SK-N-SH (cell line): ENCODE measurements at regions not wholly inside any gene's neighbourhood (a gene's known extent, or its start where the extent isn't known, plus 50 kb on each side); places are given as distances from the start of the nearest gene placed in this dataset.
"Not testable (repeated sequence)": the region's sequence is repeated elsewhere in the genome, so short reads cannot be mapped to it uniquely, and the experiment has no call there.

Experiments
- CTCF ChIA-PET: fragments of 300-600, 350-600 bp; formaldehyde crosslinking; extraction: SDS; loops from one replicate; lab custom pipeline; 2021; lab: Yijun Ruan, JAX
- POLR2A ChIA-PET: fragments of 350-600 bp; sonication (Branson Sonifier 250); formaldehyde crosslinking; extraction: SDS; loops from one replicate; lab custom pipeline; 2020; ENCODE audit warnings: antibody characterized with exemption, inconsistent platforms; lab: Yijun Ruan, JAX
- DNase-seq: peaks from one replicate; pipeline ENCODE4 v3.0.0; 2012
- H2AFZ ChIP-seq: fragments of 200-600 bp; sonication (generic); 2 replicates; pipeline ENCODE4 v1.8.1; 2016; ENCODE audit warnings: antibody characterized with exemption, mild to moderate bottlenecking, low read depth
- H3F3A ChIP-seq: fragments of 200-600 bp; sonication (generic); replicated peaks from 2 replicates; pipeline ENCODE3; 2016; ENCODE audit warnings: antibody characterized with exemption, mild to moderate bottlenecking; ENCODE audit not compliant: insufficient read depth
- H3K27ac ChIP-seq, 2 experiments: fragments of 200-500 bp in 1 of 2; fragments of 200-600 bp in 1 of 2; sonication (Bioruptor generic) in 1 of 2; sonication (generic), shearing (Covaris generic) in 1 of 2; 2 replicates each; pipeline versions ENCODE4 v1.5.1 to v1.6.1; 2014 to 2016; ENCODE audit warnings: low read depth in 2 of 2, inconsistent platforms in 1 of 2, low read length in 1 of 2, mild to moderate bottlenecking in 1 of 2, mixed read lengths in 1 of 2
- H3K27me3 ChIP-seq: fragments of 200-600 bp; sonication (generic), shearing (Covaris generic); 2 replicates; pipeline ENCODE4 v1.6.1; 2016; ENCODE audit warnings: mixed run types; ENCODE audit not compliant: insufficient read depth
- H3K36me3 ChIP-seq, 2 experiments: fragments of 200-500 bp in 1 of 2; fragments of 200-600 bp in 1 of 2; sonication (Bioruptor generic) in 1 of 2; sonication (generic) in 1 of 2; replicated peaks in 1 of 2; 2 replicates each; pipeline versions ENCODE3 to v1.5.1; 2014 to 2016; ENCODE audit warnings: low read length in 1 of 2, mild to moderate bottlenecking in 1 of 2; ENCODE audit not compliant: insufficient read depth in 2 of 2, control insufficient read depth in 1 of 2
- H3K4me1 ChIP-seq, 2 experiments: fragments of 200-500 bp in 1 of 2; fragments of 200-600 bp in 1 of 2; sonication (Bioruptor generic) in 1 of 2; sonication (generic), shearing (Covaris generic) in 1 of 2; 2 replicates each; pipeline versions ENCODE4 v1.5.1 to v1.6.1; 2014 to 2016; ENCODE audit warnings: low read depth in 1 of 2, low read length in 1 of 2, mixed run types in 1 of 2; ENCODE audit not compliant: insufficient read depth in 2 of 2, control insufficient read depth in 1 of 2
- H3K4me2 ChIP-seq: fragments of 200-600 bp; sonication (generic), shearing (Covaris generic); 2 replicates; pipeline ENCODE4 v1.6.1; 2017; ENCODE audit warnings: mixed run types
- H3K4me3 ChIP-seq, 2 experiments: fragments of 200-500 bp in 1 of 2; fragments of 200-600 bp in 1 of 2; sonication (Bioruptor generic) in 1 of 2; sonication (generic), shearing (Covaris generic) in 1 of 2; 2 replicates each; pipeline versions ENCODE4 v1.5.1 to v1.8.1; 2014 to 2016; ENCODE audit warnings: low read depth in 2 of 2, inconsistent platforms in 1 of 2, low read length in 1 of 2, mild to moderate bottlenecking in 1 of 2, mixed read lengths in 1 of 2, moderate library complexity in 1 of 2
- H3K79me2 ChIP-seq: fragments of 200-600 bp; sonication (generic); 2 replicates; pipeline ENCODE4 v1.8.1; 2017; ENCODE audit warnings: mild to moderate bottlenecking; ENCODE audit not compliant: insufficient read depth
- H3K9ac ChIP-seq: fragments of 200-600 bp; sonication (generic); 2 replicates; pipeline ENCODE4 v1.6.1; 2017; ENCODE audit warnings: mixed run types
- H3K9me2 ChIP-seq: fragments of 200-600 bp; sonication (generic); 2 replicates; pipeline ENCODE4 v1.6.1; 2017; ENCODE audit warnings: mixed run types
- H3K9me3 ChIP-seq: fragments of 200-600 bp; sonication (generic); 2 replicates; pipeline ENCODE4 v1.6.1; 2017; ENCODE audit warnings: mixed run types, mild to moderate bottlenecking, moderate library complexity
- H4K20me1 ChIP-seq: fragments of 200-600 bp; sonication (generic); 2 replicates; pipeline ENCODE4 v1.6.1; 2017; ENCODE audit warnings: mild to moderate bottlenecking, mixed run types; ENCODE audit not compliant: insufficient read depth
- ELF1 ChIP-seq: IDR thresholded peaks from 2 replicates; pipeline ENCODE4 v1.4.0; 2012
- GABPA ChIP-seq: IDR thresholded peaks from 2 replicates; pipeline ENCODE4 v1.4.0; 2012; ENCODE audit warnings: low read depth, mild to moderate bottlenecking
- IRF3 ChIP-seq: fragments of 150-350 bp; IDR thresholded peaks from 2 replicates; pipeline ENCODE4 v1.6.1; 2016; ENCODE audit warnings: mild to moderate bottlenecking, low read depth, low read length
- RCOR1 ChIP-seq: fragments of 150-350 bp; IDR thresholded peaks from 2 replicates; pipeline ENCODE4 v1.6.1; 2017; ENCODE audit warnings: antibody characterized with exemption, low read length
- SMC3 ChIP-seq: IDR thresholded peaks from 2 replicates; pipeline ENCODE4 v1.6.1; 2012; ENCODE audit warnings: low read depth, low read length, improper control_type of control experiment
- WGBS: methylation state at CpG from one replicate; pipeline ENCODE4 v1.1.6; 2017; ENCODE audit warnings: low lambda C conversion rate; 5-methylcytosine and 5-hydroxymethylcytosine counted together
- TF ChIP-seq, protein P1 (sequence below): IDR thresholded peaks from 2 replicates; pipeline ENCODE4 v1.4.0; 2012; ENCODE audit warnings: low read depth, borderline replicate concordance
- TF ChIP-seq, protein P2 (sequence below): IDR thresholded peaks from 2 replicates; pipeline ENCODE4; 2012
- TF ChIP-seq, protein P3 (sequence below): fragments of 200-600 bp; sonication (generic); IDR thresholded peaks from 2 replicates; pipeline ENCODE4 v1.6.1; 2017; ENCODE audit warnings: antibody characterized with exemption, mild to moderate bottlenecking, moderate library complexity

- H3K9me2 ChIP-seq: no peaks in the 10 kb centered on the region
- H3F3A ChIP-seq: no peaks in the 10 kb centered on the region
- ChIA-PET POLR2A (no interaction called here), CTCF (interaction anchor here (1.0 to 1.6 kb wide), 2 partner anchors 14 to 15 kb away, joined by 5 read pairs; no protein-coding TSS in a partner anchor)
- H3K36me3 ChIP-seq: no peaks in the 10 kb centered on the region
- DNase-seq: no peak
- H2AFZ ChIP-seq: no peak overlapping the region
- H3K79me2 ChIP-seq: no peaks in the 10 kb centered on the region
- no peaks in the 10 kb centered on the region; a peak in 2 of 4 replicates for H3K4me1 ChIP-seq
- TF ChIP-seq, protein P1, sequence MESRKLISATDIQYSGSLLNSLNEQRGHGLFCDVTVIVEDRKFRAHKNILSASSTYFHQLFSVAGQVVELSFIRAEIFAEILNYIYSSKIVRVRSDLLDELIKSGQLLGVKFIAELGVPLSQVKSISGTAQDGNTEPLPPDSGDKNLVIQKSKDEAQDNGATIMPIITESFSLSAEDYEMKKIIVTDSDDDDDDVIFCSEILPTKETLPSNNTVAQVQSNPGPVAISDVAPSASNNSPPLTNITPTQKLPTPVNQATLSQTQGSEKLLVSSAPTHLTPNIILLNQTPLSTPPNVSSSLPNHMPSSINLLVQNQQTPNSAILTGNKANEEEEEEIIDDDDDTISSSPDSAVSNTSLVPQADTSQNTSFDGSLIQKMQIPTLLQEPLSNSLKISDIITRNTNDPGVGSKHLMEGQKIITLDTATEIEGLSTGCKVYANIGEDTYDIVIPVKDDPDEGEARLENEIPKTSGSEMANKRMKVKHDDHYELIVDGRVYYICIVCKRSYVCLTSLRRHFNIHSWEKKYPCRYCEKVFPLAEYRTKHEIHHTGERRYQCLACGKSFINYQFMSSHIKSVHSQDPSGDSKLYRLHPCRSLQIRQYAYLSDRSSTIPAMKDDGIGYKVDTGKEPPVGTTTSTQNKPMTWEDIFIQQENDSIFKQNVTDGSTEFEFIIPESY: no peak
- TF ChIP-seq, protein P2, sequence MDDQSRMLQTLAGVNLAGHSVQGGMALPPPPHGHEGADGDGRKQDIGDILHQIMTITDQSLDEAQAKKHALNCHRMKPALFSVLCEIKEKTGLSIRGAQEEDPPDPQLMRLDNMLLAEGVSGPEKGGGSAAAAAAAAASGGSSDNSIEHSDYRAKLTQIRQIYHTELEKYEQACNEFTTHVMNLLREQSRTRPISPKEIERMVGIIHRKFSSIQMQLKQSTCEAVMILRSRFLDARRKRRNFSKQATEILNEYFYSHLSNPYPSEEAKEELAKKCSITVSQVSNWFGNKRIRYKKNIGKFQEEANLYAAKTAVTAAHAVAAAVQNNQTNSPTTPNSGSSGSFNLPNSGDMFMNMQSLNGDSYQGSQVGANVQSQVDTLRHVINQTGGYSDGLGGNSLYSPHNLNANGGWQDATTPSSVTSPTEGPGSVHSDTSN: no peak
- TF ChIP-seq IRF3: no peak
- no peak for TF ChIP-seq SMC3
- TF ChIP-seq RCOR1: no peak
- no peak for TF ChIP-seq ELF1
- TF ChIP-seq, protein P3, sequence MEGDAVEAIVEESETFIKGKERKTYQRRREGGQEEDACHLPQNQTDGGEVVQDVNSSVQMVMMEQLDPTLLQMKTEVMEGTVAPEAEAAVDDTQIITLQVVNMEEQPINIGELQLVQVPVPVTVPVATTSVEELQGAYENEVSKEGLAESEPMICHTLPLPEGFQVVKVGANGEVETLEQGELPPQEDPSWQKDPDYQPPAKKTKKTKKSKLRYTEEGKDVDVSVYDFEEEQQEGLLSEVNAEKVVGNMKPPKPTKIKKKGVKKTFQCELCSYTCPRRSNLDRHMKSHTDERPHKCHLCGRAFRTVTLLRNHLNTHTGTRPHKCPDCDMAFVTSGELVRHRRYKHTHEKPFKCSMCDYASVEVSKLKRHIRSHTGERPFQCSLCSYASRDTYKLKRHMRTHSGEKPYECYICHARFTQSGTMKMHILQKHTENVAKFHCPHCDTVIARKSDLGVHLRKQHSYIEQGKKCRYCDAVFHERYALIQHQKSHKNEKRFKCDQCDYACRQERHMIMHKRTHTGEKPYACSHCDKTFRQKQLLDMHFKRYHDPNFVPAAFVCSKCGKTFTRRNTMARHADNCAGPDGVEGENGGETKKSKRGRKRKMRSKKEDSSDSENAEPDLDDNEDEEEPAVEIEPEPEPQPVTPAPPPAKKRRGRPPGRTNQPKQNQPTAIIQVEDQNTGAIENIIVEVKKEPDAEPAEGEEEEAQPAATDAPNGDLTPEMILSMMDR: no peak
- TF ChIP-seq GABPA: no peak
- TF ChIP-seq, all 33 proteins: peak for 0
- Histone ChIP-seq H4K20me1 (no peaks in the 10 kb centered on the region), H3K27me3 (no peaks in the 10 kb centered on the region), H3K9ac (no peak overlapping the region), H3K9me3 (no peaks in the 10 kb centered on the region), H3K4me3 (no peak overlapping the region), H3K27ac (no peak overlapping the region), H3K4me2 (no peak overlapping the region)
Measured at GRCh38 chr2:58749041-58749440, 507.9 kb upstream of the FANCL start.

GRCh38 chr2:58745334-58745733 is 504.2 kb upstream of the FANCL start:
- WGBS: 0% methylated on average over 2 of the region's 2 CpGs
- CTCF ChIA-PET, H3K9me2 ChIP-seq, H3K9ac ChIP-seq, H3K4me1 ChIP-seq, H4K20me1 ChIP-seq, H3K27ac ChIP-seq, DNase-seq, H3K27me3 ChIP-seq, H3K36me3 ChIP-seq, H3K9me3 ChIP-seq, H3K4me3 ChIP-seq, H3F3A ChIP-seq, POLR2A ChIA-PET, H3K79me2 ChIP-seq, H3K4me2 ChIP-seq, H2AFZ ChIP-seq: not testable (repeated sequence)
